ENCODE measurements at regions not wholly inside any gene's neighbourhood (a gene's known extent, or its start where the extent isn't known, plus 50 kb on each side); places are given as distances from the start of the nearest gene placed in this dataset.

- DNase-seq (ENCODE audit: low read depth) = no peak
These were observed 133.0 kb upstream of the TAB2 start for GRCh38 chr6:149184523-149184922.

- DNase-seq (ENCODE audit: low read depth) = no peak
These were observed 131.6 kb upstream of the TAB2 start for GRCh38 chr6:149185799-149186357.

GRCh38 chr6:149186873-149187272, 130.6 kb upstream of the TAB2 start:
- no peak for DNase-seq (ENCODE audit: low read depth)

GRCh38 chr6:149190224-149190831, 127.2 kb upstream of the TAB2 start:
- DNase-seq (ENCODE audit: low read depth) = no peak

- DNase-seq (ENCODE audit: low read depth) = no peak
These were observed 122.5 kb upstream of the TAB2 start for GRCh38 chr6:149194820-149195558.

- DNase-seq (ENCODE audit: low read depth) = no peak
These were observed 121.4 kb upstream of the TAB2 start for GRCh38 chr6:149196091-149196490.

GRCh38 chr6:149197482-149197881, 120.0 kb upstream of the TAB2 start:
- no peak for DNase-seq (ENCODE audit: low read depth)

GRCh38 chr6:149198265-149198664, 119.2 kb upstream of the TAB2 start:
- DNase-seq (ENCODE audit: low read depth) = no peak

- DNase-seq (ENCODE audit: low read depth) = no peak
These were observed 117.1 kb upstream of the TAB2 start for GRCh38 chr6:149200282-149200945.

- no peak for DNase-seq (ENCODE audit: low read depth)
These were observed 116.3 kb upstream of the TAB2 start for GRCh38 chr6:149201068-149201655.

GRCh38 chr6:149202100-149202499, 115.4 kb upstream of the TAB2 start:
- DNase-seq (ENCODE audit: low read depth) = no peak

GRCh38 chr6:149202952-149203351, 114.6 kb upstream of the TAB2 start:
- DNase-seq (ENCODE audit: low read depth) = no peak

GRCh38 chr6:149203509-149203908, 114.0 kb upstream of the TAB2 start:
- DNase-seq (ENCODE audit: low read depth) = no peak

GRCh38 chr6:149208134-149208601, 109.3 kb upstream of the TAB2 start:
- DNase-seq (ENCODE audit: low read depth) = no peak

- peak; percentile 31 for DNase-seq (ENCODE audit: low read depth)
These were observed 107.4 kb upstream of the TAB2 start for GRCh38 chr6:149209871-149210775.

- DNase-seq (ENCODE audit: low read depth) = no peak
These were observed 106.4 kb upstream of the TAB2 start for GRCh38 chr6:149211046-149211571.

- no peak for DNase-seq (ENCODE audit: low read depth)
These were observed 105.3 kb upstream of the TAB2 start for GRCh38 chr6:149212206-149212605.

- no peak for DNase-seq (ENCODE audit: low read depth)
These were observed 104.4 kb upstream of the TAB2 start for GRCh38 chr6:149212892-149213801.

- no peak for DNase-seq (ENCODE audit: low read depth)
These were observed 103.7 kb upstream of the TAB2 start for GRCh38 chr6:149213829-149214228.

- no peak for DNase-seq (ENCODE audit: low read depth)
These were observed 101.1 kb upstream of the TAB2 start for GRCh38 chr6:149216459-149216858.

Data from GM04503 (cell line).